Ishikawa (cell line): ENCODE measurements at regions not wholly inside any gene's neighbourhood (a gene's known extent, or its start where the extent isn't known, plus 50 kb on each side); places are given as distances from the start of the nearest gene placed in this dataset.

Experiments used
- CEBPB ChIP-seq: IDR thresholded peaks from 2 replicates; pipeline ENCODE4 v1.6.1; 2012
- CREB1 ChIP-seq: IDR thresholded peaks from 2 replicates; pipeline ENCODE4 v1.6.1; 2012; ENCODE audit warnings: low read depth
- EGR1 ChIP-seq: IDR thresholded peaks from 2 replicates; pipeline ENCODE4 v1.6.1; 2012
- EP300 ChIP-seq: IDR thresholded peaks from 2 replicates; pipeline ENCODE4 v1.6.1; 2012; ENCODE audit warnings: borderline replicate concordance
- FOXM1 ChIP-seq: IDR thresholded peaks from 2 replicates; pipeline ENCODE4 v1.6.1; 2012; ENCODE audit warnings: low read depth, borderline replicate concordance
- MAX ChIP-seq: IDR thresholded peaks from 2 replicates; pipeline ENCODE4 v1.6.1; 2012
- NFIC ChIP-seq: IDR thresholded peaks from 2 replicates; pipeline ENCODE4 v1.6.1; 2012
- RAD21 ChIP-seq: IDR thresholded peaks from 2 replicates; pipeline ENCODE4 v1.6.1; 2012; ENCODE audit warnings: low read depth
- REST ChIP-seq: IDR thresholded peaks from 2 replicates; pipeline ENCODE4 v1.6.1; 2012; ENCODE audit warnings: low read depth, mild to moderate bottlenecking
- TAF1 ChIP-seq: IDR thresholded peaks from 2 replicates; pipeline ENCODE4 v1.6.1; 2012; ENCODE audit warnings: low read depth, mild to moderate bottlenecking
- TCF12 ChIP-seq: IDR thresholded peaks from 2 replicates; pipeline ENCODE4 v1.6.1; 2012; ENCODE audit warnings: low read depth
- TEAD4 ChIP-seq: IDR thresholded peaks from 2 replicates; pipeline ENCODE4 v1.6.1; 2012
- USF1 ChIP-seq: IDR thresholded peaks from 2 replicates; pipeline ENCODE4 v1.6.1; 2012
- YY1 ChIP-seq: IDR thresholded peaks from 2 replicates; pipeline ENCODE4 v1.6.1; 2012; ENCODE audit warnings: low read depth
- ZBTB7A ChIP-seq: IDR thresholded peaks from 2 replicates; pipeline ENCODE4 v1.6.1; 2012; ENCODE audit warnings: low read depth

GRCh38 chr11:15880291-15880690 lies 476.1 kb downstream of the SOX6 start:
- TF ChIP-seq NFIC = no peak
- no peak for TF ChIP-seq REST
- no peak for TF ChIP-seq EP300
- no peak for TF ChIP-seq CEBPB
- TF ChIP-seq ZBTB7A = no peak
- no peak for TF ChIP-seq TCF12
- no peak for TF ChIP-seq TAF1
- TF ChIP-seq USF1 = no peak
- no peak for TF ChIP-seq TEAD4

GRCh38 chr11:15882876-15883454 lies 473.4 kb downstream of the SOX6 start:
- TF ChIP-seq TCF12 (no peak), NFIC (no peak), MAX (no peak), TAF1 (no peak), EGR1 (no peak), RAD21 (no peak), CEBPB (no peak), EP300 (no peak), YY1 (no peak), USF1 (no peak), FOXM1 (no peak), ZBTB7A (no peak)

- TF ChIP-seq EP300 = no peak
- no peak for TF ChIP-seq REST
- no peak for TF ChIP-seq USF1
- TF ChIP-seq FOXM1 = no peak
- TF ChIP-seq ZBTB7A = no peak
- no peak for TF ChIP-seq MAX
- TF ChIP-seq TAF1 = no peak
These were observed 472.9 kb downstream of the SOX6 start for GRCh38 chr11:15883455-15883920.

- no peak for TF ChIP-seq FOXM1
- TF ChIP-seq ZBTB7A = no peak
- no peak for TF ChIP-seq TEAD4
- no peak for TF ChIP-seq CEBPB
- no peak for TF ChIP-seq REST
- TF ChIP-seq TCF12 = no peak
- no peak for TF ChIP-seq CREB1
- TF ChIP-seq USF1 = no peak
- TF ChIP-seq YY1 = no peak
- no peak for TF ChIP-seq TAF1
- TF ChIP-seq EP300 = no peak
- no peak for TF ChIP-seq EGR1
These were observed 472.2 kb downstream of the SOX6 start for GRCh38 chr11:15884141-15884540.
